Neural progenitor cell (in vitro differentiated cells): ENCODE measurements at regions not wholly inside any gene's neighbourhood (a gene's known extent, or its start where the extent isn't known, plus 50 kb on each side); places are given as distances from the start of the nearest gene placed in this dataset.

Experiments
- EZH2 ChIP-seq: fragments of 200-600 bp; sonication (generic); IDR thresholded peaks from 2 replicates; pipeline ENCODE4 v1.6.1; 2017; ENCODE audit warnings: antibody characterized with exemption, mild to moderate bottlenecking, moderate library complexity
- EZH2phosphoT487 ChIP-seq: fragments of 200-600 bp; sonication (generic); IDR thresholded peaks from 2 replicates; pipeline ENCODE4 v1.6.1; 2017; ENCODE audit warnings: antibody characterized with exemption
- TF ChIP-seq, protein P1 (sequence below): fragments of 200-600 bp; sonication (generic); IDR thresholded peaks from 2 replicates; pipeline ENCODE4 v1.5.1; 2017; ENCODE audit warnings: antibody characterized with exemption, mild to moderate bottlenecking

DNA sequence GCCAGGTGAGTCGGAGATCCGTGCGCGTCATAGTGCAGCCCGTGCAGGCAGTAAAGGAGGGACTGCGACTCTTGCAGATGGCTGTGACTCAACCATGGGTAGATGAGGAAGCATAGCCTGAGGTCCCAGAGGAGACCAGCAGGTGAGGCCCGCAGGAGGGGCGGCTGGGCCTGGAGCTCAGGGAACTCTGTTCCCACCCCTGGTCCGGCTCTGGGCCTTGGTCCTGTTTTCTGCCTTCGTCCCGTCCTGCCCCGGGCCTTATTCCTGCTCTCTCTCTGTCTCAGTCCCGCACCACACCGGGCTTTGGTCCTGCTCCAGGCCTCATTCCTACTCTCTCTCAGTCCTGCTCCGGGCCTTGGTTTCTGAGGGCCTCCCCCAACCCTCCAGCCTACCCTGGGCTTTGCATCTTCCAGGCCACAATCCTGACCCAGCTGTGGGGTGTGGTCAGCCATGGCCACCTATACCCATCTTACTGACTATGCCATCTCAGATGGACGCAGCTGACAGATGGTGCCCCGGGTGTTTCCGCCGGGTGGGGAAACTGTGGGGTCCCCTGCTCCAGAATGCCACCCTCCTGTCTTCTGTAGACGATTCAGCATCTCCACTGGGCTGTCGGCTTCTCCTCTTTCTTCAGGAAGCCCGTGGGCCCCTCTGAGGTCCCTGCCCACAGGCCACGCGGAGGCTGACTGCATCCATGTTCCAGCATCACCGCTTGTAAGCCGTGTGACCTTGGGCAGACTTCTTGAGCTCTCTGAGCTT, 1134.1 kb downstream of the BRD1 start:
- TF ChIP-seq, protein P1, sequence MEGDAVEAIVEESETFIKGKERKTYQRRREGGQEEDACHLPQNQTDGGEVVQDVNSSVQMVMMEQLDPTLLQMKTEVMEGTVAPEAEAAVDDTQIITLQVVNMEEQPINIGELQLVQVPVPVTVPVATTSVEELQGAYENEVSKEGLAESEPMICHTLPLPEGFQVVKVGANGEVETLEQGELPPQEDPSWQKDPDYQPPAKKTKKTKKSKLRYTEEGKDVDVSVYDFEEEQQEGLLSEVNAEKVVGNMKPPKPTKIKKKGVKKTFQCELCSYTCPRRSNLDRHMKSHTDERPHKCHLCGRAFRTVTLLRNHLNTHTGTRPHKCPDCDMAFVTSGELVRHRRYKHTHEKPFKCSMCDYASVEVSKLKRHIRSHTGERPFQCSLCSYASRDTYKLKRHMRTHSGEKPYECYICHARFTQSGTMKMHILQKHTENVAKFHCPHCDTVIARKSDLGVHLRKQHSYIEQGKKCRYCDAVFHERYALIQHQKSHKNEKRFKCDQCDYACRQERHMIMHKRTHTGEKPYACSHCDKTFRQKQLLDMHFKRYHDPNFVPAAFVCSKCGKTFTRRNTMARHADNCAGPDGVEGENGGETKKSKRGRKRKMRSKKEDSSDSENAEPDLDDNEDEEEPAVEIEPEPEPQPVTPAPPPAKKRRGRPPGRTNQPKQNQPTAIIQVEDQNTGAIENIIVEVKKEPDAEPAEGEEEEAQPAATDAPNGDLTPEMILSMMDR: no peak
- no peak for TF ChIP-seq EZH2
- TF ChIP-seq EZH2phosphoT487: no peak
